Breast epithelium (tissue), 3 donors: ENCODE measurements at regions not wholly inside any gene's neighbourhood (a gene's known extent, or its start where the extent isn't known, plus 50 kb on each side); places are given as distances from the start of the nearest gene placed in this dataset.
"Not testable (repeated sequence)": the region's sequence is repeated elsewhere in the genome, so short reads cannot be mapped to it uniquely, and the experiment has no call there.

ENCODE experiments used
- POLR2A ChIP-seq: fragments of 450-650 bp; IDR thresholded peaks from one replicate; pipeline ENCODE4 v1.6.1; 2016; ENCODE audit warnings: antibody characterized with exemption, mild to moderate bottlenecking, moderate library complexity
- POLR2AphosphoS5 ChIP-seq, 3 donors: sonication (generic); formaldehyde crosslinking; IDR thresholded peaks; one replicate each; pipeline ENCODE4 v1.6.1; 2017; ENCODE audit warnings: antibody characterized with exemption in 3 of 3
- TF ChIP-seq, protein P1 (sequence below), 3 donors: fragments of 450-650 bp; IDR thresholded peaks; one replicate each; pipeline ENCODE4 v1.5.1; 2016 to 2017; ENCODE audit warnings: antibody characterized with exemption in 3 of 3, mild to moderate bottlenecking in 3 of 3, moderate library complexity in 3 of 3

DNA sequence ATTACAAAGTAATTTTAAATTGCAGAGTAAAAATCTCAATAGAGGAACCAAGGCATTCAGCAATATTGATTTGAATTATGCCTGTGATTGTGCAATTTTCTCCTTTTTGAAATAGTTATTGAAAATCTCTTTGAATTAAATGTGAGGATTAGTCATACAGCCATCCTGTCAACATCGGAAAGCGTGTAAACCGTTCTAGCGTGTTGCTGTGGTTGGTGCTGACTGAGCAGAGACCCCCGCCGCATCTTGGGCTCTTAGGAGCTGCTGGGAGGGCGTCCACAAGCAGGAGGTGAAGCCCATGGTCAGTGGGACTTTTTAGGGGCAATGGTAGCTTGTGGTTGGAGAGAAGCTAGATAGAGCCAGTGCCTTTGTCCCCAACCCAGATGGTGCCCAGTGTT is 61.6 kb upstream of the MUC20 start:
- TF ChIP-seq, protein P1, sequence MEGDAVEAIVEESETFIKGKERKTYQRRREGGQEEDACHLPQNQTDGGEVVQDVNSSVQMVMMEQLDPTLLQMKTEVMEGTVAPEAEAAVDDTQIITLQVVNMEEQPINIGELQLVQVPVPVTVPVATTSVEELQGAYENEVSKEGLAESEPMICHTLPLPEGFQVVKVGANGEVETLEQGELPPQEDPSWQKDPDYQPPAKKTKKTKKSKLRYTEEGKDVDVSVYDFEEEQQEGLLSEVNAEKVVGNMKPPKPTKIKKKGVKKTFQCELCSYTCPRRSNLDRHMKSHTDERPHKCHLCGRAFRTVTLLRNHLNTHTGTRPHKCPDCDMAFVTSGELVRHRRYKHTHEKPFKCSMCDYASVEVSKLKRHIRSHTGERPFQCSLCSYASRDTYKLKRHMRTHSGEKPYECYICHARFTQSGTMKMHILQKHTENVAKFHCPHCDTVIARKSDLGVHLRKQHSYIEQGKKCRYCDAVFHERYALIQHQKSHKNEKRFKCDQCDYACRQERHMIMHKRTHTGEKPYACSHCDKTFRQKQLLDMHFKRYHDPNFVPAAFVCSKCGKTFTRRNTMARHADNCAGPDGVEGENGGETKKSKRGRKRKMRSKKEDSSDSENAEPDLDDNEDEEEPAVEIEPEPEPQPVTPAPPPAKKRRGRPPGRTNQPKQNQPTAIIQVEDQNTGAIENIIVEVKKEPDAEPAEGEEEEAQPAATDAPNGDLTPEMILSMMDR (IDR thresholded peaks at IDR 0.05): not testable (repeated sequence)
- TF ChIP-seq POLR2AphosphoS5 (IDR thresholded peaks at IDR 0.05); POLR2A: not testable (repeated sequence)
